ENCODE measurements at regions not wholly inside any gene's neighbourhood (a gene's known extent, or its start where the extent isn't known, plus 50 kb on each side); places are given as distances from the start of the nearest gene placed in this dataset.

DNA sequence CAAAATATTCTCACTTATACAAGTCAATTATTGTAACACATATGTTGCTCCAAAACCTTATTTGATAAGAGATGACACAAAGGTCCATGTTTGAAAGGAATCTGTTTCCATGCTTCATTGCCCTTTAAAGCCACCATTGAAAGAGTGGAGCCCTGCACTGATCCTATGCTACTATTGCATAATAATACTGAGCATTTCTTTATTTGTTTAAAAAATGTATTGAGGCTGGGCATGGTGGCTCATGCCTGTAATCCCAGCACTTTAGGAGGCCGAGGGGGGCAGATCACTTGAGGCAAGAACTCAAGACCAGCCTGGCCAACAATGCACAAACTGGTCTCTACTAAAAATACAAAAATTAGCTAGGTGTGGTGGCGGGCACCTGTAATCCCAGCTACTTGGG lies 178.8 kb upstream of the STARD13 start:
- no peak for DNase-seq
- in situ Hi-C loops (cut with HindIII; ENCODE audit: low pct_ligation_motif_present, low sequenced_read_pairs): no loop called here
- TF ChIP-seq, protein P1, sequence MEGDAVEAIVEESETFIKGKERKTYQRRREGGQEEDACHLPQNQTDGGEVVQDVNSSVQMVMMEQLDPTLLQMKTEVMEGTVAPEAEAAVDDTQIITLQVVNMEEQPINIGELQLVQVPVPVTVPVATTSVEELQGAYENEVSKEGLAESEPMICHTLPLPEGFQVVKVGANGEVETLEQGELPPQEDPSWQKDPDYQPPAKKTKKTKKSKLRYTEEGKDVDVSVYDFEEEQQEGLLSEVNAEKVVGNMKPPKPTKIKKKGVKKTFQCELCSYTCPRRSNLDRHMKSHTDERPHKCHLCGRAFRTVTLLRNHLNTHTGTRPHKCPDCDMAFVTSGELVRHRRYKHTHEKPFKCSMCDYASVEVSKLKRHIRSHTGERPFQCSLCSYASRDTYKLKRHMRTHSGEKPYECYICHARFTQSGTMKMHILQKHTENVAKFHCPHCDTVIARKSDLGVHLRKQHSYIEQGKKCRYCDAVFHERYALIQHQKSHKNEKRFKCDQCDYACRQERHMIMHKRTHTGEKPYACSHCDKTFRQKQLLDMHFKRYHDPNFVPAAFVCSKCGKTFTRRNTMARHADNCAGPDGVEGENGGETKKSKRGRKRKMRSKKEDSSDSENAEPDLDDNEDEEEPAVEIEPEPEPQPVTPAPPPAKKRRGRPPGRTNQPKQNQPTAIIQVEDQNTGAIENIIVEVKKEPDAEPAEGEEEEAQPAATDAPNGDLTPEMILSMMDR (IDR thresholded peaks at IDR 0.05; ENCODE audit: low read depth, low read length, missing control alignments): no peak
- Histone ChIP-seq H3K36me3 (replicated peaks) (no peaks in the 10 kb centered on the region), H3K27ac (no peak overlapping the region), H3K27me3 (replicated peaks) (no peaks in the 10 kb centered on the region), H3K4me3 (ENCODE audit: low read depth, low read length) (no peak overlapping the region)

DNA sequence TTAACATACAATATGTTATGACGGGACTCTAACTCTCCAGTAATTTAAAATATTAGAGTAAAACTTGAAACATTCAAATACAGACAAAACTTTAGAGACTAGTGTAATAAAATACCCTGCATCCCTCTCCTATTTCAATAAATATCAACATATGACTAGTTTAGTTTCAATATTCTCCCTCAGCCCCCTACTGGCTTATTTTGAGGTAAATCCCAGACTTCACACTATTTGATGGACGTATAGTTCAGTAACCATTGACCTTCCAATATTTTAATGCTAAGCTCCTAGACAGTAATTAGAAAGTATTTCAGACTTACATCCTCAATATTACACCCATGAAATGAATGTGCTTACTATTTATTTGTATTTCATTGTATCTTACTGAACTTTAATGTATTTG lies 180.7 kb upstream of the STARD13 start:
- Histone ChIP-seq H3K27me3 (replicated peaks) (no peaks in the 10 kb centered on the region), H3K27ac (no peak overlapping the region), H3K36me3 (replicated peaks) (no peaks in the 10 kb centered on the region), H3K4me3 (ENCODE audit: low read depth, low read length) (no peak overlapping the region)
- no peak for DNase-seq
- TF ChIP-seq, protein P1 (IDR thresholded peaks at IDR 0.05; ENCODE audit: low read depth, low read length, missing control alignments): peak; percentile 2
- in situ Hi-C loops (cut with HindIII; ENCODE audit: low pct_ligation_motif_present, low sequenced_read_pairs): no loop called here

DNA sequence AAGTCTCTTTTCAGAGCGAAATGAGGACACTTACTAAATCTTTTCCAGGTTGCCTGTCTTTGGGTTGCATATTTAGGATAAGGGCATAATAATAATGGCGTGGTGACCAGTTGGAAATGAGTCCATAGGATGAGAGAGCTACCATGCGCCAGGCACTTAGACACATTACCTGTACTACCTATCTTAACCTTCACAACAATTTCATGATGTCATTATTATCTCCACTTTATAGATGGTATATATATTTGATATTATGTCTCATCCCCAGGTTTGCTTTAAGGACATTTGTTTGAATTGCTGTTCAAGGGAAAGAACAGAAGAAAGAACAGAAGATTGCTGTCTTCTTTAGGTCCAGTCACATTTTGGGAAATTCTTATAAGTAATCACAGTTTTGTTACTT lies 182.0 kb upstream of the STARD13 start:
- no peak for DNase-seq
- no peaks in the 10 kb centered on the region for H3K36me3 ChIP-seq (replicated peaks)
- in situ Hi-C loops (cut with HindIII; ENCODE audit: low pct_ligation_motif_present, low sequenced_read_pairs): no loop called here
- no peaks in the 10 kb centered on the region for H3K27me3 ChIP-seq (replicated peaks)
- TF ChIP-seq, protein P1 (IDR thresholded peaks at IDR 0.05; ENCODE audit: low read depth, low read length, missing control alignments): no peak
- H3K4me3 ChIP-seq (ENCODE audit: low read depth, low read length): no peak overlapping the region
- H3K27ac ChIP-seq: no peak overlapping the region

DNA sequence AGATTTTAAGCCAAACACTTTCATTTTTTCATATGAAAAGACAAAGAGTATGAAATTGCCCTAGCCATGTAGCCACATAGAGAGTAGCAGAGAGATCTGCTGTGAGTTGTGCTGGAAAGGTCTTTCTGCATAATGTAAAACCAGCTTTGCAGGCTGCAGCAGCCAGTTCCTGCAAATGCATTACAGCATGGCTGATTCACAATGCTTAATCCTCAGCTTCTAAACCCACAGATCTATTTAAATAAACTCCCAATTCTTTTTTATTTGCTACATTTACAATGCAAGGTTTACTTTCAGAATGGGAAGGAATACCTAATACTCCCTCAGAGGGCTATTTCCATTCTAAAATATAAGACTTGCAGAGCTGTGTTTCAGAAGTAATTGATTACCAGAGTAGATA lies 185.6 kb upstream of the STARD13 start:
- TF ChIP-seq, protein P1 (IDR thresholded peaks at IDR 0.05; ENCODE audit: low read depth, low read length, missing control alignments): no peak
- Histone ChIP-seq H3K4me3 (ENCODE audit: low read depth, low read length) (no peak overlapping the region), H3K27me3 (replicated peaks) (no peaks in the 10 kb centered on the region), H3K36me3 (replicated peaks) (no peaks in the 10 kb centered on the region), H3K27ac (no peak overlapping the region)
- in situ Hi-C loops (cut with HindIII; ENCODE audit: low pct_ligation_motif_present, low sequenced_read_pairs): no loop called here
- DNase-seq: no peak

DNA sequence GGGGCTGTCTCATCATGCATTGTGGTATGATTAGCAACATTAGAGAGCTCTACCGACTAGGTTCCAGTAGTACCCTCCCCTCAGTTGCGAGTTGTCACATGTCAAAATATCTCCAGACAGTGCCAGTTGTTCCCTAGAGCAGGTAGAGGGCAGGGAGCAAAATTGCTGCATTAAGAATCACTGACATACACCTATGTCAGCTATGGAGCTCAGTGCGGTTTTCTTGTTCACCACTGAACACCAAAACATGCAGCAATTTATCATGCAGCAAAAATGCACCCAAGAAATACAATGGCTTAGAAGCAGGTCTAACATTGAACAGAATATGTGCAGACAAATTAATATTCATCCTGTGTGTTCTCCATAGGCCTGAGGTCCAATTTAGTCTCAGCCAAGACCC lies 186.9 kb upstream of the STARD13 start:
- H3K27me3 ChIP-seq (replicated peaks): no peaks in the 10 kb centered on the region
- TF ChIP-seq, protein P1 (IDR thresholded peaks at IDR 0.05; ENCODE audit: low read depth, low read length, missing control alignments): no peak
- DNase-seq: no peak
- H3K36me3 ChIP-seq (replicated peaks): no peaks in the 10 kb centered on the region
- no peak overlapping the region for H3K4me3 ChIP-seq (ENCODE audit: low read depth, low read length)
- H3K27ac ChIP-seq: no peak overlapping the region
- in situ Hi-C loops (cut with HindIII; ENCODE audit: low pct_ligation_motif_present, low sequenced_read_pairs): no loop called here

DNA sequence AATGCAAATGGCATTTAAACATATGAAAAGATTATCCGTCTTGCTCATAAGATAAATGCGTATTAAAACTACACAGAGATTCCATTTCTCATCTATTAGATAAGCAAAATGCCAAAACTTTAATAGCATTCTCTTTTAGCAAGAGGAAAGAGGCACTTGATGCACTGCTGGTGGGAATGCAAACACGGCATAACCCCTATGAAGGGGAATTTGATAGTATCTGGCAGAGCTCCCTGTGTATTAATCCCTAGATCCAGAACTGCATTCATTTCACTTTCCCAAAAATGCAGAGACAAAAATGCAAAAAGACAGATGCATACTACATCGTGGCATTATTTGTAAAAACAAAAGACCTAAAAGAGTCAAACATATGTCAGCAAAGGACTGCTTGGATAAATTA lies 193.6 kb upstream of the STARD13 start:
- H3K27me3 ChIP-seq (replicated peaks): no peaks in the 10 kb centered on the region
- H3K36me3 ChIP-seq (replicated peaks): no peaks in the 10 kb centered on the region
- TF ChIP-seq, protein P1 (IDR thresholded peaks at IDR 0.05; ENCODE audit: low read depth, low read length, missing control alignments): no peak
- H3K4me3 ChIP-seq (ENCODE audit: low read depth, low read length): no peak overlapping the region
- H3K27ac ChIP-seq: no peak overlapping the region
- no peak for DNase-seq
- in situ Hi-C loops (cut with HindIII; ENCODE audit: low pct_ligation_motif_present, low sequenced_read_pairs): no loop called here
